ENCODE measurements at regions not wholly inside any gene's neighbourhood (a gene's known extent, or its start where the extent isn't known, plus 50 kb on each side); places are given as distances from the start of the nearest gene placed in this dataset.
"Not testable (repeated sequence)": the region's sequence is repeated elsewhere in the genome, so short reads cannot be mapped to it uniquely, and the experiment has no call there.

DNA sequence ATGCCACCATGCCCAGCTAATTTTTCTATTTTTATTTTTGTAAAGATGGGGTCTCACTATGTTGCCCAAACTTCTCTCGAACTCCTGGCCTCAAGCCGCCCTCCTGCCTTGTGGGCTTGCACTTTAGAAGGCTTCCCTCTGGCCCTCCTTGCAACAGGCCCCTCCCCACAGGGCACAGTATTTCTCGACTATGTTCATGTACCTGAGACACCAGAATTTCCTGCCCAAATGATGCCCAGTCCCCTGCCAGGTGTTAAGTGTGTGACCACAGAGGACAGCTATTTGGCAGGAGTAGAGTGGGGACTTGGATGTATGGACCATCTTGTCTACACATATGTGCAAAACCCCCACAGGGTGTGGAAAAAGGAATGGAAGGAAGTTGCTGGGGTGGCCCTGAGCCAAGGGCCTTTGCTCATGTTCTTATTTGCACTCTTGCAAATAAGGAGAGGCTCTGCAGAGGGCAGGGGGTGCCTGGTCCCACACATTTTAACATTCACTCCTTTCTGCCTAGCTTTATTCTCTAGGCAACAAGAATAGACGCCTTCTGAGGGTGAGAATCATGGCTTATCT, 168.4 kb upstream of the PODXL start:
- DNase-seq, result no peak

DNA sequence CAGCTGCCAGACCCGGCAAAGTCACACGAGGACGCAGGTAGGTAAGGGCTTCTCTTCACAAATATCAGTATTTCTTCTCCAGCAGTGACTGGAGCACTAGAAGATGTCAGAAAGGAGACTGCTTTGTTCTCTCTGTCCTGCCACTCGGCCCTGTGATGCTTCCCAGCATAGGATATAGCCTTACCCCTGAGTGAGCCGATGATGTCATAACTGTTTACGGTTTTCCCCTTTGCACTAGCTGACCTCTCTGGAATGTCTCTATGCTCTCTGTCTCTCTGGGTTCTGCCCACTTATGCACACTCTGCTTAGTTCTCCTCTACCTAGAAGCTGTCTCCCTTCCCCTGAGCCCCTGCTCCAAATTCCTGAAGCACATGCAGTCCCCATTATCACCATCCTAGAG, 167.5 kb upstream of the PODXL start:
- DNase-seq, result peak; percentile 1

DNA sequence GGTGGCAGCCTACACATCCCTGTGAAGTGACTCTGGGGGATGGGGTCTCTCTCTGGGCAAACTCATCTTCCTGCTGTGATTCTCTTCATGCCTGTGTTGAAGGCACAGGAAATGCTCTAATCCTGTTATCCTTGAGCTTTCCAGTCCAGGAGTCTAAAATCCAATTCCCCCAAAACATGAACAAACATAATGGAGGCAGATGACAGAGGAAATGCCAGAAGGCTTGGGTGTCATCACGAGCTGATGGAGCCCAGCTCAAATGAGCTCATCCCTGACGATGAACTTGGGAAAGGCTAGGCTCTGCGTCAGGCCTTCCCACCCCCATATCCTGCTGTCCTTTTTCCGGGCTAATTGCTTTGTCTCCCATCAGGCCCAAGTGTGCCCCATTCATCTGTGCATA, 165.9 kb upstream of the PODXL start:
- no peak for DNase-seq

DNA sequence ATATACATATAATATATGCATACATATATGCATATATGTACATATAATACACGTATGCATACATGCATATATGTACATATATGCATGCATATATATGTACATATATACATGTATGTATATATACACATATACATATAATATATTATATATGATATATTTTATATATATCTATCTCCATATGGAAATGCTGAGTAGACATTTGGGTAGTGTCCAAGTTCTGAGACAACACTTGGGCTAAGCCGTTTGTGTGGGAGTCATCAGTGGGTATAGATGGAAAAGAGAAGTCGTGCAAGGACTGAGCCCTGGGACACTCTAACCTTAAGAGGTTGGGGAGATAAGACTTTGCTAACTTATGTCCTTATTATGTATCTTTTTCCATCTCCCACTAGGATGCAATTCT, 165.2 kb upstream of the PODXL start:
- DNase-seq, result no peak

DNA sequence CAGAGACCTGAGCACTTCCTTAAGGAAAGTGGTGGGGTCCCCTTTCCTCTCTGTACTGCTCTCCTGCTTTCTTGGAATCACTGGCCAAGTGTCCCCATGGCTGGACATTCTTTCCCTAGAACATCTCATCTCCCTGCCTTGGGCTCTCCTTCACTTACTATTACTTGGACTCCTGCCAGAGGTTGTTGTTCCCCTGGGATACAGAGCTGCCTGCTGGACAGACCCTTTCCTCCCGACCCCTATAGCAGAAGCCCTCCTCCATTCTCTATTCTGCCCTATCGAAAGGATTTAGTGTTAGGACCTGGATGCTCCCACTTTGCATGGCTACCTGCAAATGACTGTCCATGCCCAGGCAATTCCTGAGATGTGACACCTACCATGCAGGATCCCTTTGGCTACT, 164.3 kb upstream of the PODXL start:
- DNase-seq, result no peak

DNA sequence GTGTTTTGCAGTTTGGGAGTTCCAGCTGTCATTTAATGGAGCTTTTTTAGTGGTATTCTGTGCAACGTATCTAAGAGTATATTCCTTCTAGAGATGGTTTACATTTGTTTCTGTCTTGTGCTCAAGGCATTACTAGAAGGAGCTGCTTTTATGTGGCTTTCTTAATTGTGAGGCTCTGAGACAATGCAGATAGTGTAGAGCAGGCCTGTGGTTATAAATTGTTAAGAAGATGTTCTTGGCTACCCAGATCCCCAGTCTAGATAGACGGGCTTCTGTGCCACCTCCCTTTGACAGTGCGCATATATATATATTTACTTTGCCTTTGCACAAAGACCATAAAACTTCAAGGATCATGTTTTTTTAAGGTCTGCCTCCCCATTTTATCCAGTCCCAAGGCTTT, 160.8 kb upstream of the PODXL start:
- DNase-seq, result no peak

DNA sequence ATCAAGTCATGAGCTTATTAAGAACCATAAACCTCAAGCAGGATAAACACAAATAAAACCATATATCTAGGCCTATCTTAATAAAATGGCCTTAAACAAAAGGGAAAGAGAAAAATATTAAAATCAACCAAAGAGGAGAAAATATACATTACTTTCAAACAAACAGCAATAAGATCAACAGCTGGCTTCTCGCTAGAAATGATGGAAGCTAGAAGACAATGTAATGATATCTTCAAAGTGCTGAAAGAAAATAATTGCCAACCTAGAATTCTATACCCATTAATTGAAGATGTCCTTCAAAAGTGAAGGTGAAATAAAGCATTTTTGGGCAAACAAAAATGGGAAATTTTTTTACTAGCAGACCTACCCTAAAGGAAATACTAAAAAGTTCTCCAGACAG, 142.9 kb upstream of the PODXL start:
- no peak for DNase-seq

DNA sequence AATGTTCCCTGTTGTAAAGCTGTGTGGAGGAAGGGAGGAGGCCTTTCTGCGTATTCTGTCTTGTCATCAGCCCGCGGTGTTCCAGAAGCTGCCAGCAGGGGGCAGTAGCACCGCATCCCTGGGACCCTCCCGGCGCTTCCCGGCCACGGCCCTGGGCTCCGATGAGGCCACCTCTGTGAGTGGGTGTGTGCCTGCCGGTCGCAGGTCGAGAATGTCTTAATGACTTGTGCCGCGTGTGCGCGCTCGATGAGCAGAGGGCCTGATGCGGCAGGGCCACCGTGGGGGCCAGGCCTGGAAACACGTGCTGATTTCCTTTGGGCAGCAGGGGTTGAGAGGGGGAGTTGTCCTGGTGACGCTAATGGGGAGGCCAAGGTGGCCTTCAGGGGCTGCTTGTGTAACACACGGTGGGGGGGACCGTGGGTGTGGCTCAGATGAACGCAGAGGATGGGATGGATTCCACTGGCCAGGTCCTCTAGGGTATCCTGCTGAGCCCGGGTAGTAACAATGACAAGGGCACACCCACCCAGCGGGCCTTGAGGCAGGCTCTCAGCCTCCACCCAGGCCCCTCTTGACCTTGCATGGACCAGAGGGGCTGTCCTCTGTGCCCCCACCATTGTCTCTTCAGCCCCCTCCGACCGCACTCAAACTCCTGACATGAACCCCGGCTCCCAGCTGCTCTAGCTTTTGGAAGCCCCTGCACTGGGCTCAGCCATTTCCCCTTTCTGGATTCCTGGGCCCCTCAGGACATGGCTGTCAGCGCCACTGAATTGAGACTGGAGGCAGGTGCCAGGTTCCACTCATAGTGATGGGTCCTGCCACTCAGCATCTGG, 135.9 kb upstream of the PODXL start:
- DNase-seq, result peak; percentile 64

DNA sequence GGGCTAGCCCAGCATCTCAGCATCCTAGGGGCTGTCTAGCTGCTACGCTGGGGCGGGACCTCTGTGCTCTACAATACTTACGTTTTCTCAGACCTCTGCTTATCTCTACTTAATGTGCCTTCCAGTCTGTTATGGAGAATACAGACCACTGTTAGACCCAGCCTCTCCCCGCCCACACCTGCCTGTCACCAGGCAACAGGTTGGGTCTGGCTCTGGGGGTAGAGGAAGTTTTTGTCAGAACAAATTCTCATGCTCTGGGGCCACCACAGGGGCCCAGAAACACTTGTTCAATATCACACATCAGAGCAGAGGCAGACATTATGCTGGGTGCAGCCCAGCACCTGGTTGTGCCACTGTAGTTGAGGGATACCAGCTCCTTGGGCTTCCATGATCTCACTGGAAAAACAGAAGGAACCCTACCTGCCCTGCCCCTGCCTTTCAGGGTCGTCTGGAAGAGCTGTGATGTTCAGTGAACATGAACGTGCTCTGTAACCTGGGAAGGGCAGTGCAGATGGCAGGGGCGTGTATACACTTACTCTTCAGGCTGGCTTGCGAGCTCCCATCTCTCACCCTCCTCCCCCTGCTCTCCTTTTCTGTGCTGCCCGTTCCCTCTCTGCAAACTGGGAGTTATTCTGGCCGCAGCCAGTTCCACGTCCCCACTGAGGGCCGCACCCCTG, 135.2 kb upstream of the PODXL start:
- DNase-seq, result no peak

DNA sequence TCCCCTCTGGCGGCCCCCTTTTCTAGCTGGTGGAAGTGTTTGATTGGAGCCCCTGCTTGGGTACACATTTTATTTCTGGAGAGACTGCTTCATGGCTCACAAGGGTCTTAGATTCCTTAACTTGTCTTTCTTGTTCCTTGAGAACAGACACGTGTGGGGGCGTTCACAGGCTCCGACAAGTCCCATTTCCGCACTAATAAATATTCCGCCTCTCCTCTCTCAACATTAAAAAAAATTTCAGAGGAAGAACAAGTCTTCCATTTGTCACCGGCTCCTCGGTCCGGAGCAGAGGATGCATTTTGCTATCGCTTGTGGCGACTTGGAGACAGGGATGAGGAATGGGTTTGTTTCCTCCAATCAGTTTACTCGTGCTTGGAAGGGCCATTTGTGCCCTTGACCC, 134.0 kb upstream of the PODXL start:
- peak; percentile 6 for DNase-seq

DNA sequence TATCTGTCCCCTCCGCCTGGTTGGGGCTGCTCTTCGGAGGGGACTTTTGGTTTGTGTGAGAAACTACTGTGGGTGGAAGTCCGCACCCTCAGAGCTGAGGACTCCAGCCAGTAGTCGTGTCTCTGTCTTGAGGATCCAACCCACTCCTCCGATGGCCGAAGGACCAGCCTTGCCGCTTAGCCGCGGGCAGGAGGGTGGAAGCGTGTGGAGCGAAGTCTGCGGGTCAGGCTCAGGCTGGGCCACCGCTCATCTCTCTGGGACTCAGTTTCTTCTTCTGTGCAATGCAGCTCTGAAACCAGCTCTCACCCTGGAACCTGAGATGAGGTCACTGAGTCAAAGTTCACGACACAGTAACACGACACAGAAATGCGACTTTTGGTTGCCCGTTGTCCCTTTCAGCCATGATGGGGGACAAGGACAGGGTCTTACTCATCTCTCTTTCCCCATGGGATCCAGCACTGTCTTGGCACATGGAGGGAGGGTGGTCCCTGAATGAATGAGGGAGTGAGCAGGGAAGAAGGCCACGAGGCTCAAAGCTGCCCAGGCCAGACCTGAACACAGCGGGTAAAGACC, 133.3 kb upstream of the PODXL start:
- no peak for DNase-seq

DNA sequence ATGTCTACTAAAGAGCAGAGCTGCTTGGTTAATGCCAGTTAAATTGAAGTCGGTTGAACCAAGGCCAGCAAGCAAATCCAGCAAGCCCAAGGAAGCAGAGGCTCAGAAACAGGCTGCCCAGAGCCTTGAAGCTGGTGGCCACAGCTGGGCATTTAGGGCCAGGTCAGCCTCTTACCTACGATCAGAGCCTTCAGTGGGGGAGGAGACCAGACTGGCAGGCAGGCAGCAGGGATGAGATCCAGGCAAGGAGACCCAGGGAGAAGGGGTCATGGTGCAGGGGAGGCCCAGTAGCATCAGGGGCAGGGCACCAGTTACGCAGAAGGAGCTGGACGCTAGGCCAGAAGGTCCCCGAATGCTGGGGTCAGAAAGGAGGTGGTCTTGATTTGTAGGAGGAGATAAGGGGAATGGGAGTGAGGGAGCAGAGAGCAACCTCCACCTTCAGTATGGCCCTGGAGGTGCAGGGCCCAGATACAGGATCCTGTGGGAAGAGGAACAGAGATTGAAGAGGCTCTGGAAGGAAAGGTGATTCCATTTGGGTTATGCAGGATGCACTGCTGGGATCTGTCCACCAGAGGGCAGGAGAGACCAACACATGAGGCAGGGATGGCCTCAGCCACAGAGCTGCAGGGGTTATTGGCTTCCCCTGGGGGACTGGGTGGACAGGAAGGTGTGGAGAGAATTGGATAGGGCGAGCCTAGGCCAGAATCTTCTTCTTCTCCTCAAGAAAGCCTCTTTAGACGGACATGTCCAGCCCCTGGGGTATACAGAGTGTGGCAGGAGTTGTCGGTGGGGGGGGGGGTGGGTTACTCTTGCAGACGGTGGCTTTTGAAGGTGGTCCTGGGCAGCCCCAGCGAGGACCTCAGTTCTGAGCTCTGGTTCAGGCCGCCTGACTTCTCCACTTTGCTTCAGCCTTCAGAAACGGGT, 132.6 kb upstream of the PODXL start:
- peak; percentile 45 for DNase-seq

DNA sequence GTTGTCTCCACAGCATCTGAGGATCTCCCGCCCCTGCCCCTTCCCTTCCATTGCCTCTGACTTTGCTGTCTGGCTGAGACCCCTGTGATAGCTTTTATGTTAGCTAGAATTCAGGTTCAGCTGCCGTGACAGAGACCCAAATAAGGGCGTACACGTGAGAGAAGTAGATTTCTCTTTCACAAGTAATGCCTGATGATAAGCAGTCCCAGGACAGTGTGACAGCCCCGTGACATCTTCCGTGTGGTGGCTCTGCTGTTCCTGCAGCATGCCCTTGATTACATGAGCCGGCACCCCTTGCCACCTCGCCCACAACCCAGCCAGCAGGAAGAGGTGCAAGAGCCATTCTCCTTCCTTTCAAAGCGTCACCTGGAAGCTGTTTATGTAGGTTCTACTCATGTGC, 130.9 kb upstream of the PODXL start:
- no peak for DNase-seq

DNA sequence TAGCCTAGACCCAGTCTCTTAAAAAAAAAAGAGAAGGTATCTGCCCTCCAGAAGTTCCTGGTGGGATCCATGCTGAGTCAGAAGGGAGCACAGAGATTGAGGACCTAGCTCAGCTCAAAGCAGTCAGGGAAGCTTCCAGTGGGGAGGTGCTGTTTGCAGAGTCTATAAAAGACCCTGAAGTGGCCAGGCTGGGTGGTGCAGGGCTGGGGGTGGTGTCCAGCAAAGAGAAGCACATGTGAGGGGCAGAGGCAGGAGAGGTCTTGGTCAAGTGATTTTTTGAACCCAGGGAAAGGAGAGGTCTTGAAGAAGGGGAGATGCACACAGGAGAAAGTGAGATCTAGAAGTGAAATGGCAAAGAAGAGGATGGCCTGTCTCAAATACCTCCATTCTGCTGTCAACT, 130.4 kb upstream of the PODXL start:
- DNase-seq, result no peak

DNA sequence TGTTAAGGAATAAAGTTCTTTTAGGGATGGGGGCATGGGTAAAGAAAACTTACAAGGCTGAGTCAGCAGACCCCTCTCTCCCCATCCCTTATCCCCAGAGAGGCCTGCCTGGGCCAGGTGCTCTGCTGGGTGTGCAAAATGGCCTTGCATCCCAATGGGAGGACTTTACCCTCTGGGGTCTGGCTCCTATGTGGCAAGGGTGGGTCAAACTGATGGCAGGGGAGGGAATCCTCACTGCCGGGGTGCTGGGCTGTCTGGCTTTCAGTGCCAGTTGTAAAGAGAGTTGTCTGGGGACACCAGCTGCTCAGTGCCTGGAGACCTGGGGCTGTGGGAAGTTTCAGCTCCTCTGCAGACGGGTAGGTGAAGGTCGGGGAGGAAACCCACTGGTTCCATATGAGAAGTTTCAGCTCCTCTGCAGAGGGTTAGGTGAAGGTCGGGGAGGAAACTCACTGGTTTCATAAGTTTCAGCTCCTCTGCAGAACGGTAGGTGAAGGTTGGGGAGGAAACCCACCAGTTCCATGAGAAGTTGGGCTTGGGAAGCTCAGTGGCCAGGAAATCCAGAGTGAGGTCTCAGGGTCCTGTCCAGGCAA, 127.2 kb upstream of the PODXL start:
- DNase-seq, result no peak

DNA sequence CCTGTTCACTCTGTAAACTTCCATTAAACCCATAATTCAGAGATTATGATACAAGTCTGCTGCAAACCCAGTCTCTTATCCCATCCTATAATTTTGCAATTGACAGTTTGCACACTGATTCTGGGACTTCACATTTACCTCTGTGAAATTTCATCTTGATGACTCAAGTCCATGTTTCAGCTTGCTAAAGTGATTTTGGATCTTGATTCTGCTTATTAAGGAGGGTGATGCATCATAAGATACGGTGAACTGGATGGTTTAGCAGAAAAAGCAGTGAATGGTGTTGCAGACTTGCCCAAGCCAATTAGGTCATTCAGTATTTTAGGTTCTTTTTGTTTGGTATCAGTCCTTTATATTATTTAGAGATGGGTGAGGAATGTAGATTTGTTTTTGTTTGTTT, 125.5 kb upstream of the PODXL start:
- DNase-seq, result no peak

DNA sequence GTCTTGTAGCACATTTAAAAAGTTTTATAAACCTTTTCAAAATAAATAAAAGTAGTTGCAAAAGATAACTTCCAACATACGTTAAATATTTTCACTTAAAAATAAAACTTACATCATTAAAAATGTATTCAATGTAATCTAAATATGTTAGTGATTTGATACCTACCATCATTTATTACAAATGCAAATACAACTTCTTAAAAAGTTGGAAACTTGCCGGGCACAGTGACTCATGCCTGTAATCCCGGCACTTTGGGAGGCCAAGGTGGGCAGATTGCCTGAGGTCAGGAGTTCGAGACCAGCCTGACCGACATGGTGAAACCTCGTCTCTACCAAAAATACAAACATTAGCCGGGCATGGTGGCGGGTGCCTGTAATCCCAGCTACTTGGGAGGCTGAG, 122.6 kb upstream of the PODXL start:
- DNase-seq, result not testable (repeated sequence)

DNA sequence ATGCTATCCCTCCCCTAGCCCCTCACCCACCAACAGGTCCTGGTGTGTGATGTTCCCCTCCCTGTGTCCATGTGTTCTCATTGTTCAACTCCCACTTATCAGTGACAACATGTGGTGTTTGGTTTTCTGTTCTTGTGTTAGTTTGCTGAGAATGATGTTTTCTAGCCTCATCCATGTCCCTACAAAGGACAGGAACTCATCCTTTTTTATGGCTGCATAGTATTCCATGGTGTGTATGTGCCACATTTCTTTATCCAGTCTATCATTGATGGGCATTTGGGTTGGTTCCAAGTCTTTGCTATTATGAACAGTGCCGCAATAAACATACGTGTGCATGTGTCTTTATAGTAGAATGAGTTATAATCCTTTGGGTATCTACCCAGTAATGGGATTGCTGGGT, 120.4 kb upstream of the PODXL start:
- not testable (repeated sequence) for DNase-seq

DNA sequence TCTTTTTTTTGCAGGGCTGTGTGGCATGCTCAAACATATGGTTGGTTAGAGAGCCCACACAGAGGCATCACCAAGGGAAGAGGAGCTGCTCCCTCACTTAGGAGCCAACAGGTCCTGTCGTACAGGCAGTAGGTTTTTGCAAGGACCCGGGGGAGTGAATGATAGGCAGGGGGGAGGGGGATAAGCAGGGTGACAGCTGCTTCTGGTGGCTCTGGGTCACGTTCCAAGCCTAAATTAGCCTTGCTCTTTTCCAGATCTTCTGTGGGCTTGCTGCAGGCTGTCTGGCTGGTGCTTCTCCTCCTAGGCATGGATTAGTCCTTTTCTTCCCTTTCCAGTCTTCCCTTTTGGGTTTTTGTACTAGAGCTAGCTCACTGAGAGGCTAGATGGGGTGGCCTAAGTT, 117.7 kb upstream of the PODXL start:
- no peak for DNase-seq

DNA sequence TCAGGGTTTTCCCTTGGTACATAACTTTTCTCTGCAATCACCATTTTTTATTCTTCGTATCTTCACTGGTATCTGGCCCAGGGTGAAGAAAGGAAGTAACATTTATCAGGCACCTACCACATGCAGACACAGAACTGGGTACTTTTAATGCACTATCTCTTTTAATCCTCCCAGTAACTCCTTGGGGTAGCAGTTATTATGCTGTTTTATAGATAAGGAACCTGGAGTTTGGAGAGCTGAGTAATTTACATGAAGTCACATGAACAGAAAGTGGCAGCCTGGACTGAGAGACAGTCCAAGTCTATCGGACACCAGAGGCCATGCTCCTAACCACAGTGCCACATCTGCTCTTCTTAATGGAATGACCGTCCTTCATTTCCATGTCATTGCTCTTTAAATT, 117.1 kb upstream of the PODXL start:
- no peak for DNase-seq

DNA sequence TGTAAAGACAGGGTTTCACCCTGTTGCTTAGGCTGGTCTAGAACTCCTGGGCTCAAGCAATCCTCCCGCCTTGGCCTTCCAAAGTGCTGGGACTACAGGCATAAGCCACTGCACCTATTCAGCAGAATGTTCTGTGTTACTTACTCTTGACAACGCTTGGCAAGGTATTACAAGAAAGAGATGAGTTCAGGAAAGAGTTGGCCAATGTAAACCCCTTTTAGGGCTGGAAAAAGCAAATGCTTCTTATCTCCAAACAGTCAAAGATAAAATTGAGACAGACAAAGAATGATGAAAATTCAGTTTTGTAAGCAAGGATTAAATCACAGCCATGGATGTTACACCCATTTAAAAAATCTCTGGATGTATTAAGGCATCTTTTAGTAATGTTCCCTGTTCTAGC, 114.0 kb upstream of the PODXL start:
- no peak for DNase-seq

DNA sequence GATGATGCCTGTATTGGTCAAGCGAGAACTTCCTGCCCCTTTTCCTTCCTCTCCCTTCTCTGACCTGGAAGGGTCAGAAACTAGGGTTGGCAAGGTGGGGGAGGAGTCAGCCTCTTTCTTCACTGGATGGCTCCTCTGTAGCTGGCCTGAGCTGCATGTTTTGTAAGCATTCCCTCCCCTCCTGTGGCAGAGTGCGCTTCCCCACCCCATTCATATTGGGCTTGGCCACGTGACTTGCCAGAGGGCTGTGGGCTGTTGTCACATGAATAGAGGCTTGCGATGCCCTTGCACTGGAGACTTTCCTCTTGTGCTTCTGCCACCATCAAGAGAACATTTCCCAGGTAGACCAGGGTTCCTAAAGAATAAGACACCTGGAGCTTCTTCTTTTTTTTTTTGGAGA, 111.3 kb upstream of the PODXL start:
- DNase-seq, result no peak

Measured in right kidney (tissue), 1 donor.